OCI-M2 (cell line): ENCODE measurements at regions not wholly inside any gene's neighbourhood (a gene's known extent, or its start where the extent isn't known, plus 50 kb on each side); places are given as distances from the start of the nearest gene placed in this dataset.
"Not testable (repeated sequence)": the region's sequence is repeated elsewhere in the genome, so short reads cannot be mapped to it uniquely, and the experiment has no call there.

Experiments used
- DNase-seq: peaks from one replicate; lab custom pipeline; 2025; ENCODE audit not compliant: unreplicated experiment; lab: John Stamatoyannopoulos, UW

DNA sequence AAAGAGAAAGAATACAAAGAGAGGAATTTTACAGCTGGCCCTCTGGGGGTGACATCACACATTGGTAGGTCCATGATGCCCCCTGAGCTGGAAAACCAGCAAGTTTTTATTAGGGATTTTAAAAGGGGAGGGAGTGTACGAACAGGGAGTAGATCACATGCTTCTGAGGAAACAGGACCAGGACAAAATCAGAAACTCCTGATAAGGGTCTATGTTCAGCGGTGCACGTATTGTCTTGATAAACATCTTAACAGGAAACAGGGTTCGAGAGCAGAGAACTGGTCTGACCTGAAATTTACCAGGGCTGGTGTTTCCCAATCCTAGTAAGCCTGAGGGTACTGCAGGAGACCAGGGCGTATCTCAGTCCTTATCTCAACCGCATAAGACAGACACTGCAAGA lies 530.6 kb upstream of the ZNF717 start:
- not testable (repeated sequence) for DNase-seq

DNA sequence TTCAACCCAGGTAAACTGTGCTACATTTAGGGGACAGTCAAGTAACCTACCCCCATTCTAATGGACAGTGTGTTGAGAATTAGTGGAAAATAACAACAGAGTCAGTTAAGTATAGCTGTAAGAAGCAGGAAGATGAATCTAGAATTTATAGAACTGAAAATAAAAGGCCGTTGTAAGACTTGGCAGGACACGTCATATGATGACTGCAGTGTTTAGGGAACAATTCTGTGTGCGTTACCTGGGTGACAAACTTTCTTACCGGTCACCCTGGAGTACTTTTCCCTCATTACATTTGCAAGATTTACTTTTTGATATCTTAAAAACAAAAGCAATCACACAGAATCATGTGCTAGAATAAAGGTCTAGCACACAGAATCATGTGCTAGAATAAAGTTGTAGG lies 536.3 kb upstream of the ZNF717 start:
- DNase-seq = no peak

DNA sequence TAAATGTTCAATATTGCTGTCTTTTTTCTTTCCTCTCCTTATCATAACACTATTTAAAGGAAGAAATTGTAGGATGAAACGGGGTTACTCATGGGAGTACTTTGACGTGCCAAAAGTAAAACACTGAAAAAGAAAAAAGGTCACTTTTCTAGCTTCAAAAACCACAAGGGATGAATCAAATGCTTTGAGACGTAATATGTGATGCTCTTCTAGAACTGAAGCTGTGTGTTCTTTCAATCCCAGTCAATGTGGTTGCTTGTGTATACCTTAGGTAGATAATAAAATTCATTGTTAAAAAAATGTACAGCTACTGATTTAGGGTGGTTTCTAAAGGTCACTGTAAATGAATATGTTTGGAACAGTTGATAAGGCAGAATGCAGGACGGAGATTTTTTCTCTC lies 538.8 kb upstream of the ZNF717 start:
- no peak for DNase-seq

DNA sequence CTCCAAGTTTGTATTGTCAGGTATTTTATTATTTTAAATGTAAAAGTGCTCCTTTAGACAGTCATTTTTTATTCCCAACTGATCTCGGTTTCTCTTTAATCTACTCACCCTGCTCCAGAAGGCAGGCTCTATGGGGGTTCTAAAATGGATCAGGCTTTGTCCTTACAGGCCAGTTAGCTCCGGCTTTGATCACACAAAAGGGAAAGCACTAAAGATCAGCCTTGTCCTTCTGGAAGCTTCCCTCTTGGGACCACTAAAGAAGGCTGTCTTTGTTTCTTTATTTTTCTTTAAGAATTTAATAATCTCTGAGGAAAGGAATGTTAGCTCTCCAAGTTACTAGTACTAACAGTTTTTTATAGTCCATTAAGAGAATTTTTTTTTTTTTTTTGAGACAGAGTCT lies 560.5 kb upstream of the ZNF717 start:
- DNase-seq = no peak

DNA sequence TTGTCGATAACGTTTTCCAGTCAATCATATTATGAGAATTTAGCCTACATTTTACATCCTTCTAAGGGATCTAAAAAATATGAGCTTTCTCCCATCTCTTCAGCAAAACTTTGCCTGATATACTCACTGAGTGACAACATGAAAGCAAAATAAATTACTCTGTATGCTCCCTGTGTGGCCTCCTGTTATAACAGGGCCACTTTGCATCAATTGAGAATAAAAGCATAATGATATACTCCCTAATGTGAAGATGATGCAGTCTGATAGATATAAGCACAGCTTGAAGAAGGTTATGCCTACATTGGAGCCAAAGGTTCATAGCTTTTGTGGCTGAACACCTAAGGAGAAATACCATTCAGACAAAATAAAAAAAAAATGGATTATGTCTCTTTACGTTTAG lies 561.3 kb upstream of the ZNF717 start:
- no peak for DNase-seq

DNA sequence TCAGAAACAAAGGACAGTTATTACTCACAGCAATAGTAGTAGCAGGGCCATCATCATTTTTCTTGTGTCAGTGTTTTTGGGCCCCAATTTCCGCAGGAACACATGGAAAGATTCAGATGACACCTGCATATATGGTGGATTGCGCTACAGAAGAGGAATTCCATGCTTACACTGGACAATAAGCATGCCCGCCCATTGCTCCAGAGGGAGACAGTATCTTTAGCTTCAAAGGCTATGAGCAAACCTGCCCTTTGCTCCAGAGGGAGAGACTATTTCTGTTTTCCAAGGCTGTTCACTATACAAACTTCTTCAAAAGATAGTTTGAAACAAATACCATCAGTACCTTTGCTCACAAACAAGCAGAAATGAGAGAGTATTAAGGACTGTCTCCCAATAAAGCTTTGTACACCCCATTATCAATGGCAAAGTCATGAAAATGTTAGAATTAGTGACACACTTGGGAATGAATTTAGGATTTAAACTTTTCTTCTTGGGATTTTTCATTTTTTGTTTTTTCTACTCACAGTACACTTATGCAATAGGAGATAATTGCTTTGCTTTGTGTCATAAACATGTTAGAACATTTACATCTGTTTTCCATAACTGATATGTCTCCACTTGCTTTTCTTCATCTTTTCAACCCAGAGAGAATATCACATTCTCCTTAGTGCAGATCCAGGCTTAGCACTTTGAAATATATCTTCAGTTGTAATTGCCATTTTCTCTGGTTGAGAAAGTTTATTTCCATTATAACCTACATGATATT lies 564.5 kb upstream of the ZNF717 start:
- DNase-seq = no peak

DNA sequence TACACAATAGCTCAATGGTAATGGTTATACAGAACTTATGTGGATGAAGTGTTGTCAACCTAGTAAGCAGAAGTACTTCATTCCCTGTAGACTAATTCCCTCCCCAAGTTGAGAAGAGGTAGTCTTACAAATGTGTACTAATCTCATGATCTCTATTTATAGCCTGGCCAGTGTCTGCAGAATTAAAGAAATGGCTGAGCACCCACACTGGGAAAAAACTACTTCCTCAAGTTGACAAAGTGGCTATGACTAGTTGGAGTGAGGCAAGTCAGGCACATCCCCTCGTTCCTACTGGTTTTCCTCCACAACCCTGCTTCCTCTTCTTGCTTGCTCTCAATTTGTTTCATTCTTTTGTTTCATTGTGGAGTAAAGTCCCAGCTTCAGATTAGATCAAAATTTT lies 566.7 kb upstream of the ZNF717 start:
- DNase-seq = no peak

DNA sequence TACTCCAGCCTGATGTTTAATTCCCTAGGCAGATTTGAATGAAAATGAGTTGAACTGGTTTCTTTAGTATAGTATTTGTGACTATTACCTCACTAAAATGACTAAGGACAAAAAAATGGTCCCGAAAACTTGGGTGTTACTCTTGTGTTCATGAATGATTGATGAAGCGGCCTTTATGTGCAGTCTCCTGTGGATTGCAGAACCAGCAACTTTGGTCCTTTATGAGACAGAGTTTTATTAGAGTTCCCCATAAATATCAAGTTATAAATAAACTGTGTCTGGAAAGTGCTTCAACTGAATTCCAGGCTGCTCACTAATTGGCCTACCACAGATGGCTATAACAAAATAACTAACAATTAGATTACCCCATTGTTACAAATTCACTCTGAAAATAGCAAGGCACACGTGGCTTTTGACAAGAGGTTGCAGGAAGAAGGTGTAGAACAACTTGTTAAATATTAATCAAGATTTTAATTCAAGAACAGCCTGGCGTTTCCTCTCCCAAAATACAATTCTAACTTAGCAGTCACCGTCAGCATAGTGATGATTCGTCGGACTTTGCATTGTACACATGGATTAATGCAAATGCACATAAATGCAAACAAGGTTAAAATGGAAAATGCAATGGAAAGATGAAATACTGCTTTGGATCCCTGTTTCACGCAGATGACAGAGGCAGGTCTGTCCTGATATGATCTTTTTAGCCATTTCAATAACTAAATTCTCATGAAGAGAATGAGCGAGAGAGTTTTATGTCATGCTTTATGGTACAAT lies 567.3 kb upstream of the ZNF717 start:
- DNase-seq = no peak

DNA sequence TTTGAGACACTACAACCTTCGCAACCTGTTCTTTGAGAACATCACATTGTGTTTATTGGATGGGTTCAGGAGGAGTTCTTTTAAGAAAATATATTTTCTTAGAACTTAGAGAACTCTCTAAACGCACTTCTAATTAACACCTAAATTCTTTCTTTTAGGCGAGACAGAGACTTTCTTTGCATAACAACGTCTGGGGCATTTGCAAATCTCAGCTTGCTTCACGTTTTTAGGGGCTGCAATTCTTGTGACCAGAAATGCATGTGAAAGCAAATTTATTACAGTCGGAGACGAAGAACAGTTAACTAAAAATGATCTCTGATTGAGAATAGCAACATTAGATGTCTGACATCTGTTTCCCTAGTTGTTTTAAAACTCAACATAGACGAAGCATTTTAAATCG lies 568.3 kb upstream of the ZNF717 start:
- no peak for DNase-seq

DNA sequence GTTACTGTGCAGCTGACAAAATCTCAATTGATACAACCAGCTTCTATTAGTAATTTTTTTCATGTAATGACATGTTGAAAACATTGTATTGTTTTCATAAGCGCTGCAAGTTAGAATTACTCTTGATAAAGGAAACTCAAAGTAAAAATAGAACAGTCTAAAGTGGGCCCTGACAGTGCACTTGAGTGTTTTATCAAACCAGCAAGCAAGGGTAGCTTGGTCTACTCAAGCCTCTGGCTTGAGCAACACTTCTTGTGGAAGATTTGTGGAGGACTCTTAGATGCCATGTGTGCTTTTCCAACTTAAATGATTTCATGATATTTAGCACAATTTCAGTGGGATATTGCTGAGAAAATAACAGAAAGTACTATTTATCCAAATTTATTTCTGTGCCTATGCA lies 575.7 kb upstream of the ZNF717 start:
- DNase-seq = no peak

DNA sequence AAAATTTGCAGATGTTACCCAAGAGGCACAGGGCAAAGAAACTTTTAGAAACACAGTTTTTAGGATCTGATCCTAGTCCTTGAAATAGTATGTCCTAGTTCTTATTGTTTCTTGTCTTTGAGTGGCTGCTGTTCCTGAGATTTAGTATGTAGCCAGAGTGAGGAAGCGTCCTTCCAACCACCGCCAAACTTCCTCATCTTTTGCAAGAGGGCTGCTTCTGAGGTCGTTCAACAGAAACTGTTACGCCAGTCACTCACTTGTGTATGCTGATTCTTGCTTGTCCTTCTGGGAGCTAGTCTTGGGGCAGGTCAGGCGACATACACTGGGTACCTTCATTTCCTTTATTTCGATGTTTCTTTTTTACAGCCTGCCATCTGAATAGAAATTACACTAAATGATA lies 577.3 kb upstream of the ZNF717 start:
- DNase-seq = no peak

DNA sequence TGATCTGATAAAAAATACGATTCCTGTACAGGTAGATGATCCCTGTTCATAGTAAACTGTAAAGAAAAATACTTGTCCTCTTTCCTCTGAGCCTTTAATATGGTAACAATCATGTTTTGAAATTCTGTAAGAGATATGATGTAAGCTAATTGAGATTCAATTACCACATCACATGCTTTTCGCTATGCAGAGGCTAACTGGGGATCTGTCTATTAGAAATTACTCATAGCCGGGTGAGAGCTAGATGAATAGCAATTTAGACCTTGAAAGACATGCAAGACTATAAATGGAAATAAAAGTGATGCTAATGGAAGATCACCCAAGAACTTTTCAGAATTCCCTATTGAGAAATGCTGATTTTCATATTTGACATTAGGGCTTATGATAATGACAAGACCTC lies 579.9 kb upstream of the ZNF717 start:
- DNase-seq = no peak

DNA sequence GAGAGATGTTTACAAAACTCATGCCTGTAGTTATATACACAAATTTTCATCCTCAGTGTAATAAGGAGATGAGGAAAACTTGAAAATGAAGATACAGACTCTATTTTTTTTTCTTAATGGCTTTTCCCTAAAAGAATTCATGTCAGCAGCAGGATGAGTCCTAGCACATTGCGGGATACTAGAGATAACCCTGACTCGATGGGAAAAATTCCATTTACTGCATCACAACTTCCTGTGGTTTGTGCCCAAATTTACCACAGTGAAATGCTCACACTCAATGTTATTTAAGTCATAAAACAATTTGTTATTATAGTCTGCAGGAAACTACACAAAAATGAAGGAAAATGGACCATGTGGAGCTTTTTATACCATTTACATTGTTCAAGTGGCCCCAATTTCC lies 581.9 kb upstream of the ZNF717 start:
- DNase-seq = no peak

DNA sequence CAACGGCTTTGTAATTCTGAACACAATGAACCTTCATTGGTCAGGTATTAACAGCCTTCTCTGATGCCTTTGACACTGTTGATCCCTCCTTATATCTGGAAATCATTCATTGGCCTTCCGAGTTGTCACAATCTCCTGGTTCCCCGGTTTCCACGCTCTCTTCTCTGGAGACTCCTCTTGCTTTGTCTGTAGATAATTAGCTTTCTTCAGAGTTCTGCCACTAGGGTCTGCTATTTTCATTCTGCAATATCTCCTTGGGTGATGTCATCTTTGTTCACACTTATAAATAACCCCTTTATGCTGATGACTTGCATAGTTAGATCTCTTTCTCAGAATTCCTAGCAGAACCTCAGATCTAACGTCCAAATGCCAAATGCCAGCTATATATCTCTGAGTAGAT lies 583.8 kb upstream of the ZNF717 start:
- DNase-seq = no peak

DNA sequence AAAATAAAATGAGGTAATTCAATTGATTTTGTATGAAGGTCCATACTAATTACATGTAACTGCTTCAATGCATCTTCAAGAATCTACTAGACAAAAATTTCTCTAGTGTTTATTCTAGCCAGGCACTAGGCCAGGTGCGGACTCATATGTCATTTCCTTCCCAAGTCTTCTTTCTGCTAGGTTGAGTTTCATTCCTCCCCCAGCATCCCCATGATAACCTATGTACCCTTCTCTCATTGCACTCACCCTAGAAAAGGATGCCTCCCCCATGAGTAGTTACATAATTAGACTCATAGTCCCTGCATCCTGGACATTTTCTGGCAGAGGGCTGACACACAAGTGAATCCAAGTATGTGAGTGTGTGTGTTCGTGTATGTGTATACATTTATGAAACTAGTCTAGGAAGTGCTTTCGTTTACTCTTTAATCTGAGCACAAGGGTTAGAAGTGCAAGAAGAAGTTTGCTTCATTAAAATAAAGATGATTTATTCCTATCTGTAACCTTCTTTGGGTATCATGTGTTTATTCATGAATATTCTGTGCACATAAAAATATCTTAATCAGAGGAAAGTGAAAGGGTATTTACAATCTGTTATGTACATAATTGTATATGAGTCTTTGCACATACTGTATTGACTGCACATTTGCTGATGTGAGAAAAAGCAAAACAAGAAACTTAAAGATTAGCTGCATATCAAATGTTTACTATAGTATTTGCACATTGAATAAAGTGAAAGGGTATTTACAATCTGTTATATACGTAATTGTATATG lies 585.6 kb upstream of the ZNF717 start:
- DNase-seq = no peak

DNA sequence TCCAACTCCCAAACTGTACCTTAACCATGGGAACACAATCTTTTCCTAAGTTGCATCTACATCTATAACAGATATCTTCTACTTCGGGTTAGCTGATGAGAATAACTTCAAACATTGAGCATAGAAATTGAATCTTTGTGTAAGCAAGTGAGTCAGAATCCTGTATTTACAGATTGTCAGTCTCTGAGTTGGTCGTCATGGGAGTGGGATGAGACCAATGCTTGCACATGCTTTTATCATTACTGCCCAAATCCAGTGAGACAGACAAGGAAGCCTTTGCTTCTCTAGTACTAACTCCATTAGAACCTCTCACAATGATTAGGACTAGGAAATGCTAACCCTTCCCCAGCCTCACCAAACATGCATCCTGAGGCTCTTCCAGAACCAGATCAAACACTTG lies 587.1 kb upstream of the ZNF717 start:
- DNase-seq = no peak

DNA sequence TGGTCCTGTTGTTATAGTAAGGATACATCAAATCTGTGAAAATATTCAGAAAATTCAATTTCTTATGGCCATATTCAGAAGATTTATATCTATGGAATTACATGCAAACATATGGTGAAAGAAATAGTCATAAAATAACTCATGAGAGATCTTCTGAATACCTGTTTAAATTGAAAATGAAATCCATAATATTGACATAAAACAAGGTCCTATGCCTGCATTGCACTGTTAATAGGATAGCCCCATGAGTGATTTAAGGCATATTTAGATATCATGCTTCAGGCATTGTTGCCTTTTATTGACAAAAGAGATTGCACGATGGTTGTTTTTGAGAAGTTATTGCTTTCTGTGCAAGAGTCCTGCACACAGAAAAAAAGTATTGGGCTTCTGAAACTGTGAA lies 591.7 kb upstream of the ZNF717 start:
- DNase-seq = no peak

DNA sequence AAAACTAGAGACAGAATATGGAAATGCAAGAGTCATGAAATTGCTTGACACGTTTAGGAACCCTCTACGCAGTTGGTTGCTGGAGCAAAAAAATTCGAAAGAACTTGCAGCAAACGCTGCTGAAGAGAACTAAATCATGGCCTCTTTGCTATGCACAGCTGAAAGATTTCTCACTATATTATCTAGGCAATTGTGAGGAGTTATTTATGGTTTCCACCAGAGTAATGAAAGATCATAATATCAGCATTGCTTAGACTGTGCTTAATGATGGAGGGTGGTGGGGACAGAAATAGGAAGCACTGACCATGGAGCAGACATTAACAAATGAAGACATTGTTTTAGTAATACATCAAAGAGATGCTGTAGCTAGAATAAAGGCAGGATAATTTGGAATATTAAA lies 593.4 kb upstream of the ZNF717 start:
- no peak for DNase-seq

DNA sequence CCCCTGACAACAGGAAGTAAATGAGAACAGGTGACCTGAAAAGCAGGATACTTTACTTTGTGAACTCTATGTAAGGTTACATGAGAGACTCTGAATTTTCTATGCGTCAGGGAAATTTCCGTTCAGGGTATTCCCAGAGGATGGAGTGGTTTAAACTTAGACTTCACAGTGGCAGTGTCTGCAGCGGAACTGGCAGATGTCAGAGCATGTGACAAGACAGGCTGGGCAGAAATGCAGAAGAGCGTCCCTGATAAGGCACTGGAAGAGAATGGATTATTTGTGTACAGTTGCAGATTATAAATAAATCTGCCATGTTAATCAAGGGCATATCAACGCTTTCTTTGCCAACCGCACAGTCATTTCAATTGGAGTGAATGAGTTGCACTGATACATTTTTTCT lies 598.4 kb upstream of the ZNF717 start:
- no peak for DNase-seq

DNA sequence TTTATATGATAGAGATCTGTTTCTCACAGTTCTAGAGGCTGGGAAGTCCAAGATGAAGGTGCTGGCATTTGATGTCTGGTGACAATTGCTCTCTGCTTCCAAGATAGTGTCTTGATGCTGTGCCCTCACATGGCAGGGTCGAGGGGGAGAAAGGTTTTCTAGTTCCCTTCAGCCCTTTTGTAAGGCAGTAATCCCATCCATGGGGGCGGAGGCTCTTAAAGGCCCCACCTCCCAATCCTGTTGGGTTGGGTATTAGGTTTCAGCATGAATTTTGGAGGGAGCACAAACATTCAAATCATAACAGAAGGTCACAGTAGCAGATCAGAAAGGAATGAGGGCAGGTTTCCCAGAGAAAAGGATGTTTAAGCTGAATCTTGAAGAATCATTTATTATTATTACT lies 601.7 kb upstream of the ZNF717 start:
- DNase-seq = no peak

DNA sequence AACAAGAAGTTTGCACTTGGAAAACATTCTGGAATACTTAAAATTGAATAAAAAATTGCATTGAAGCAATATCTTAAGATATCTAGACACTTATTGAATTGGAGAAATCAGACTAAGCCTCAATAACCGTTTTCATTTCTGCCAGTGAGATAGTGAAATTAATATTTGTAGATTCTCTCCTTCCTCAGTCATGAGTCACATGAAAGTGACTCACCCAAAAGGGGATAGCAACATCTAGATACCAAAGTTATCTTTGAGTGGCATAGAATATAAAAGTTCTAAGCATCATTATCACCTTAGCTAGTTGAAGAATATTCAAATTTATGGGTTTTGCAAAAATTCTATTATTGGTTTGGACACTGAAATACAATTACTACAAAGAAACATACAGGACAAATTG lies 614.8 kb upstream of the ZNF717 start:
- no peak for DNase-seq

DNA sequence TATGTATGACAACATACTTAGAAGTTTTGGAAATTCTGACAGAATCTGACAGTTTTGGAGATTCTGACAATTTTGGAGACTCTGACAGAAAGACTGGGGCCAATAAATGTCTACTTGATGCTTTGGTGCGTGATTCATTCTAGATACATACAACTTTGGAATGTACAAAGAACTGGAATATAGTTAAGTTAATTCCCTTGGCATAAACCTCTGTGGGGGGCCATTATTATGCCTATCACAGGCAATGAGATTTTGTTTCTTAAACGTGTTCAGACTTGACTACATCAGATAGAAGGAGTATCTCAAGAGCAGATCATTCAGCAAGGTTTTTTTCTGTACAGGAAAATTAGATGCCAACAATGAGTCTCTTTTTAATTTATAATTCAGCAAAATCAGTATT lies 617.6 kb upstream of the ZNF717 start:
- no peak for DNase-seq
